ENCODE measurements at regions not wholly inside any gene's neighbourhood (a gene's known extent, or its start where the extent isn't known, plus 50 kb on each side); places are given as distances from the start of the nearest gene placed in this dataset.

DNA sequence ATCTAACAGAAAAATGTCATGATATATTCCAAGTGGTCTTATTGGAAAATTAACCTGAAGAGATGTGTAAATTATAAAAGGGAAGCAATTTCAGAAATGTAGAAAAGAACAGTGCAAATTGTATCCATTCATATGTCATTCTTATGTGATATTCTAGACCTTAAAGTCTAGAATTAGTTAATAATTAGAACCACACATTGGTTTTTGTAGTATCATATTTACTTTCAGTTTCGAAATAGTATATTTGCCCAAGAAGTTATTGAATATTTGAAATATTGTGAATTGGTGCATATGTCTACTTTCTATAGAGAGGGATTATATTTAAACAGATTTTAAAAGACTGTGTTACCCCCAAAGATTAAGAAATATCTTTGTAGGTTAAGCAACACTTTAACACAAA is 1348.6 kb upstream of the ACVR2A start:
- TF ChIP-seq, protein P1, sequence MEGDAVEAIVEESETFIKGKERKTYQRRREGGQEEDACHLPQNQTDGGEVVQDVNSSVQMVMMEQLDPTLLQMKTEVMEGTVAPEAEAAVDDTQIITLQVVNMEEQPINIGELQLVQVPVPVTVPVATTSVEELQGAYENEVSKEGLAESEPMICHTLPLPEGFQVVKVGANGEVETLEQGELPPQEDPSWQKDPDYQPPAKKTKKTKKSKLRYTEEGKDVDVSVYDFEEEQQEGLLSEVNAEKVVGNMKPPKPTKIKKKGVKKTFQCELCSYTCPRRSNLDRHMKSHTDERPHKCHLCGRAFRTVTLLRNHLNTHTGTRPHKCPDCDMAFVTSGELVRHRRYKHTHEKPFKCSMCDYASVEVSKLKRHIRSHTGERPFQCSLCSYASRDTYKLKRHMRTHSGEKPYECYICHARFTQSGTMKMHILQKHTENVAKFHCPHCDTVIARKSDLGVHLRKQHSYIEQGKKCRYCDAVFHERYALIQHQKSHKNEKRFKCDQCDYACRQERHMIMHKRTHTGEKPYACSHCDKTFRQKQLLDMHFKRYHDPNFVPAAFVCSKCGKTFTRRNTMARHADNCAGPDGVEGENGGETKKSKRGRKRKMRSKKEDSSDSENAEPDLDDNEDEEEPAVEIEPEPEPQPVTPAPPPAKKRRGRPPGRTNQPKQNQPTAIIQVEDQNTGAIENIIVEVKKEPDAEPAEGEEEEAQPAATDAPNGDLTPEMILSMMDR (IDR thresholded peaks at IDR 0.05) = no peak
- TF ChIP-seq POLR2A (IDR thresholded peaks at IDR 0.05) = no peak
